GM18511 (cell line): ENCODE measurements at regions not wholly inside any gene's neighbourhood (a gene's known extent, or its start where the extent isn't known, plus 50 kb on each side); places are given as distances from the start of the nearest gene placed in this dataset.

Experiments
- ATAC-seq: cut with Tn5 transposase; IDR thresholded peaks from one replicate; pipeline ENCODE4 v1.9.1; 2021; ENCODE audit warnings: mild to moderate bottlenecking, moderate library complexity; ENCODE audit not compliant: unreplicated experiment

DNA sequence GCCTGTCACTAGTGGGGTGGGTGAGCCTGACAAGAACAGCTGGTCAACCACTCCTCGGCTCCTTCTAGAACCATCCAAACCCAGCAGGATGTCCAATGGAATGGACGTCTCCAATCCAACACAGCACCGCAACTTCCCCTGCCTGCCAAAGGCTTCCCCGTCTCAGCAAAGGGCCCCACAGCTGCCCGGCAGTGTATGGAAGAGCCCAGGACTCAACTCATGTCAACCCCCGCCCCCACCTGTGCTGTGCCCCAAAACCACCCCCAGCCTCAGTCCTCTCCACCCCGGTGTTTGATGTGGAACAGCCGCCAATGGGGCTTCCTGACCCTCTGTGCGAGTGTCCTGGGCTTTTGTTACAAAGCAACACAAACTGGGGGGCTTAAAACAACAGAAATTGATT is 223.8 kb downstream of the CTTN start:
- ATAC-seq = no peak

DNA sequence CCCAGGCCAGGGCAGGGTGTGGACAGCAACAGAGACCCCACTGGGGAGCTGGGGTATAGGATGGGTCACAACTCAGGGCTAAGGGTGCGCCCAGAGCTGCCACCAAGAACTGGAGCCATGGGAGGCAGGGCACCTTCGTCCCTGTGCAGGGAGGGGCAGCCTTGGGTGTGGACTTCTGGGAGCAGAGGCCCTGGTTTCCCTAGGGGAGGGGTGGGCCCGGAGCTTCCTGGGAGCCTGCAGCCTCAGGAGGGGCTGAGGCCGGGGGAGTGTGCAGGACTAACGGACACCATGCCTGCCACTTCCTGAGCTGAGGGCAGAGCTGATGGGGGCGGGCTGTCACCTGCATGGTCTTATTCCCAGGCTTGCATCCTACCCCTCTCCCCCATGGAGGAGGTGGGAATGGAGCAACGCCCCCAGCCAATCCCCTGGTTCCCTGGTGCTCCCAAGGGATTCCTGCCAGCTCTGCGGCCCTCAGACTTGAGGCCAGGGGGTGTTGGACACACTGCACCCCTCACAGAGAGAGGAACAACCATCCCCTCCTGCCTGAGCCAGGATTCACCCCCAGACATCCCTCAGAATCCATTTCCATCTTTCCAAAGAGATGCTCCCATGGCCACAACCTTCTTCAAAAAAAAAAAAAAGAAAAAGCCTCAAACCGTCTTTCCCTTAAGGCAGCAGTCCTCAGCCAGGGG is 225.7 kb downstream of the CTTN start:
- ATAC-seq = no peak

DNA sequence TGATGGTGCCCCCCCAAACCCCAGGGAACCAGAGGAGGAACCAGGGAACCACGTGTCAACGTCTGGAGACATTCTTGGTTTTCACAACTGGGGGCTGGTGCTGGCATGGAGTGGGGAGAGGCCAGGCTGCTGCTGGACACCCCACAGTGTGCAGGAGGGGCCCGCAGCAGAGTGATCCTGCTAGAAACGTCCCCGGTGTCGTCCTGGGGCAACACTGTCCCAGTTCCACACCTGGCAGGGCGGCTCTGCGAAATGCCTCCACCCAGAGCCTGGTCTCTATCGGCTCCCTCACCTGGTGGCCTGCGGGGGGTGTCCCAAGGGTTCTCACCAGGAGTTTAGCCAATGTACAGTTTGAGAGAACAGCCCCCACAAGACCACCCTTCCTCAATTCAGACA is 226.3 kb downstream of the CTTN start:
- no peak for ATAC-seq

DNA sequence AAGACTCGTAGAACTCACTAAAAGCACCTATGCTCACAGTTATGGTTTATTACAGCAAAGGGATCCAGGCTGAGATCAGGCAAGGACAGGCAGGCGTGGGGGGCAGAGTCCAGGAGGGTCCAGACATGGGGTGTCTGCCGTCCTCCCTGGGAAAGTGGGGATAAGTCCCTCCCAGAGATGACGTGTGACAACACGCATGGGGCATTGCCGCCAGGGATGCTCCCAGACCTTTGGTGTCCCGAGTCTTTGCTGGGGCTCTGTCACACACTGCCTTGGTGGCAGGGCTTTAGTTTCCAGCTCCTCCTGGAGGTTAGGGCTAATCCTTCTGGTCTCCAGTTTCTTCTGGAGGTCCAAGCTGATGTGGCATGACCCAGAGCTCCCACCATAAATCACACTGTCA is 226.7 kb downstream of the CTTN start:
- ATAC-seq = no peak

DNA sequence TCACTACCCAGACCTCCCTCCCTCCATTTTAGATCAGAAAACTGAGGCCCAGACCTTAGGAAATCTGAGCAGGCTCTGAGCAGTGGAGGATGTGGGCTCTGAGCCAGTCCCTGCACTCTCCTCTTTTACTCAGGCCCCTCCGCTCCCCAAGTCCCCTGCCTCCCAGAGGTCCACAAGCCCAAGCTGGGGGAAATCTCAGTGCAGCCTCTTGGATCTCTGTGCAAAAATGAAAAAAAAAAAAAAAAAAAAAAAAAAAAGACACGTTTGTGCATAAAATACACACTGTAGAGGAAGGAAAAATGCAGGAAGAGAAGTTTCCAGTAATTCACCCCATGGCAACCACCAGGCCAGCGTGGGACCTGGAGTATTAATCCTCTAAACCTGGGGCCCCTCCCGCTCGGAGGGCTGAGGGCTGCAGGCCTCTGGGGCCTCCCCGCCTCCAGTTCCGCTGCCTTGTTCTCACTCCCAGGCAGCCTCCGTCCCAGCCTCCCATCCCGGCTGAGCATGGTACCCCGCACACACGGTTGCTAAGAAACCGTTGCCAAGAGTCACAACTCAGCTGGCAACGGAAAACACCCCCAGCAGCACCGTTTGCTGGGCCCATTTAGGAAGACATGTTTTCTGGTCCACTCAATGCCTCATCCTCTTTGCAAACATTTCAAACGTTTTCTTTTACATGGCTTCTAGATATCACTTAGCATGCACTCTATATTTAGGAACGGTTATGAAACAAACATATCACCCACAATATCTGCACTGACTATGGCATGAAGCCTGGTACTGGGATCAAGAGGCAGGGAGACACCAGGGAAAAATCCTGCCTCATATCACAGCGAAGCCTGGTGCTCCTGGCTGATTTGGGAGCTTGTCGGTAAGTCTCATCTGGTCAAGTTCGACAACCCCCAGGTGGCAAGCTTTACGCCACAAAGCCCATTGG is 227.5 kb downstream of the CTTN start:
- no peak for ATAC-seq

DNA sequence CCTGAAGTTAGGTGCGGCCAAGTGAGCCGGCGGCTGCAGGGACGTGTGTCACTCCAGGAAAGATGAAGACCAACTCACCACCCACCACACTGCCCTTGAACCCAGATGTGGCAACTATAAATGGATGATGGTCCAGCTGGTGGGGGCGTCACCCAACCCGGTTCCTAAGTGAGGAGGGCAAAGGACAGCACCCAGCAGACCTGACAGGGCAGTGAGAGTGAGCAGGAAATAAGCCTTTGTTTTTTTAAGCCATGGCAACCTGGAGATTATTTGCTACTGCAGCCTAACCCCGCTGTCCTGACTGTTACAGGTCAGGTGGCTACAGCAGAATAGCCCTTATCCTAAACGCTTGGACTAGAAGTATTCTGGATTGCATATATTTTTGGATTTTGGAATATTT is 228.9 kb downstream of the CTTN start:
- no peak for ATAC-seq

DNA sequence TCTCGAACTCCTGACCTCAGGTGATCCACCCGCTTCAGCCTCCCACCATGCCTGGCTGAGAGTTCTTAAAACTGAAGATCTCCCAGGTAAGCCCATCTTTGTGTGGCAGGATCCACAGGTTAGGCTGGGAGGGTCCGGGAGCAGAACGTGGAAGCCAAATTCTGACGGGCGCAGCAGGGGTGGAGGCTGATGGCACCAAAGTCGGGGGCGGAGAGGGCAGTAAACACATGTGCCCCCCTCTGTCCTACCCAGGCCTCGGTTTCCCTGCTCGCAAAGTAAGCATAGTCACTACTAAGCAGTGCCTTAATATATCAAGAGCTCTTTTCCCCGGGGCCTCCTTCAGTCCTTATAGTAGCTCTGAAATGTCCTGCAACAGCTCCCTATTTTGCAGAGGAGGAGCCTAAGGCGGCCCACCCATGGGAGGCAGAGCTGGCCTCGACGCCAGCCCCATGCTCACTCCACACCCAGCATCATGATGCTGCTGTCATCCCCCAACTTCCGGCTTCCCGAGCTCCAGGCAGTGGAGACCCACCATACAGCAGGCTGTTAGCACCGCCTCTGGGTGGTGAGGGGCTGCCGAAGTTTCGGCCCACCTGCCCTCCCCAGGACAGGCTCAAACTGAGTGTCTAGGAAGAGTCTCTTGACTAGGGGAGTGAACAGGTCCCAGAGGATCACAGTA is 230.0 kb downstream of the CTTN start:
- ATAC-seq = no peak

DNA sequence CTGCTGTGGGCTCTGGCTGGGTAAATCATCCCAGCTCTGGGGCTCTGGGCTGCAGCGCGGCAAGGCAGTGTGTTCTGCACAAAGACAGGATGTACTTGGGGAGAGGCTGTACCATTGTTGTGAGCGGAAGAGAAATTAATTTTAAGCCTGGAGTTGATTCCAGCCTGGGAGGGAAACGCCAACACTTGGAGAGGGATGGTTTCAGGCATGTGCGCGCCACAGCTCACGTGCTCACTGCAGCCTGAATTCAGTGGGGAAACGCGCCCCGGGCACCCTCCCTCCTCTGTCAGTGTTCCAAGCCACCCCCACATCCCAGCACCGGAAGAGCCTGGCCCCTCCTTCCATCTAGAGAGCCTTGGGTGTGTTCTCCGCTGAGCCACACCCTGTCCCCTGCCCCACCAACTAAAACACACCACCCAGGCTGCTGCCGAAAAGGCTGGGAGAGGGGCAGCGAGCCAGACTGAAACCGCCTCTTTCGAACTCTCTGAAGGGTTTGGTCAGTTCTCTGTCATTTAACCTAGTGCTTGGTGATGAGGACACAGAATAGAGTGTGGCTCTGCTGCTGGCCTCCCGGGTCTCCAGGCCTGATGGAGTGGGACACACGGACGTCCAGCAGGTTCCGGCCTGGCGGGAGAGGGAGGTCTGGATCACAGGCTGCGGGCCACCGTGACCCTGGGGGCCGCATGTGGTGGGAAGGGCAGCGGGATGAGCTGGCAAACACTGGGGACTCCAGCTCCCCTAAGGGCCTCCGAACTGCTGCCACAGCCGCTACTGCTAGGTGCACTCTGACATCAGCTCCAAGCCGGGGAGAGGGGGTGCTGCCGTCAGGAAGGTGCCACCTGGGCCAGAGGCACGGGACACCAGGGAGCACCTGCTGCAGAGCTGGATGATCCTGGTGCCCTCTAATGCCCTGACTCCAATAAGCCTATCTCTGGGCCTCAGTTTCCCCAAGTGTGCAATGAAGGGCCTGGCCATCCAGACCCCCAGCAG is 230.8 kb downstream of the CTTN start:
- no peak for ATAC-seq

DNA sequence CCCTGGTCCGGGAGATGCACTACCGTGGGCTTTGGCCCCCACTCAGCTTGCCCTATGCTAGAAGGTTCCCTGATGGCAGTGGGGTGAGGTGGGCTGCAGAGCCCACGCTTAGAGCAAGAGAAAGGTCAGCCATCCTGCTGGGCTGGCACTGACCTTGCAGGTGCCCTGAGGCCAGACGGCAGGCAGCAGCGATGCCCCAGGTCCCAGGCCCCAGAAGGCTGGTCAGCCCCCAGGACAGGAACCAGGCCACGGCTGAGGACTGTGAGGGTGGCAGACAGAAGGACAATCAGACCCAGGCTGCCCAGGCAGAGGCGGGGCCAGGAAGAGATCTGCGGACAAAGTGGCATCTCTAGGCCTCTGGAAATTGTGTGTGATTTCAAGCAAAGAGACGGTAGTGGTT is 231.7 kb downstream of the CTTN start:
- ATAC-seq = no peak

DNA sequence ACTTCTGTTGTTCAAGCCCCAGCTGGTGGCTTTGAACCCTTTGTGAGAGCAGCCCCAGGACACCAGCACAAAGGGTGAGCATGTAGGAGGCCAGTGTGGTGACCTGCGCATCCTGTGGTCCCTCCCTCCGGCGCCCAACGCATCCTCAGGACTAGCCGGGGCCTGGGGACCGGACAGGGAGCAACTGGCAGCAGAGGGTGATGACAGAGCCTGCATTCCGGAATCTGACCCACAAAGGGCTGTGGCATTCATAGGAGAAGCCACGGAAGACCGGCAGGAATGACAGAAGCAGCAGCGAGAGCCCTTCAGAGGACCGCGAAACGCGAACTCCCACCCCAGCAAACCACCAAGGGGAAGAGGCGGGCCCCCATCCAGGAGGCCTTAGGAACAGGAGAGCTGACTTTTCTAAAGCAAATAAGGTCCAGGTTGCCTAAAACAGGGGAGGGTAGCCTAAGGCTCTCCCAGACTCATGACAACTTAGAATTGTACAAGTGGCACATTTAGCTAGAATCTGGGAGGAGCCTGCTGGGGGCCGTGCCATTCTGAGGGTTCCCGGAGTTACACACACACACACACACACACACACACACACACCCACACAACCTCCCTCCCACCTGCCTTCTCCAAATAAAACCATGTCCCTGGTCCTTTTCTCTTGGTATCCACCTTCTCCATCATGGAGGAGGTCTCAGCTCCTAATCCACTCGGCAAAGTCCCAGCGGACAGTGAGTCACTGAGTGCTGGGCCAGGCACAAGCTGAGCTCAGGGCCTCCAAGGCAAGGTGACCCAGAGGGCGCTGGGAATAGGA is 232.7 kb downstream of the CTTN start:
- ATAC-seq = no peak

DNA sequence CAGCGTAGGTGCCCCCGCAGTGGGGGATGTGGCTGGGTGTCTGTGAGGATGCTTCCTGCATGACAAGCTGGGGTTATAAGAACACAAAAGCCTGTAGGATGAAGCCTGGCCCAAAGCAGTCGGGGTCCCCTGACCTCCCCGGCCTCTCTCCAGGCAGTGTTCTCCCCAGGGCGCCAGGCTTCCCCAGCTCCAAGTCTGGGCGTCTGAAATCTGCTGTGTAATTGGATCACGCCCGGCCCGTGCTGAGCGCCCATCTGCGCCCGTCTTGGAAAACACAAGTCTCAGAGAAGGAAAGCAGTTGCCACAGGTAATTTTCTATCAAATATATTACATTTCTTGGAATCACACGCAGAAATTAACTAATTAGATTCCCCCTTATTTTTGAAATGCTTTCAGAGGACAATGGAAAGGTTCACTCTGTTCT is 233.3 kb downstream of the CTTN start:
- ATAC-seq = no peak

DNA sequence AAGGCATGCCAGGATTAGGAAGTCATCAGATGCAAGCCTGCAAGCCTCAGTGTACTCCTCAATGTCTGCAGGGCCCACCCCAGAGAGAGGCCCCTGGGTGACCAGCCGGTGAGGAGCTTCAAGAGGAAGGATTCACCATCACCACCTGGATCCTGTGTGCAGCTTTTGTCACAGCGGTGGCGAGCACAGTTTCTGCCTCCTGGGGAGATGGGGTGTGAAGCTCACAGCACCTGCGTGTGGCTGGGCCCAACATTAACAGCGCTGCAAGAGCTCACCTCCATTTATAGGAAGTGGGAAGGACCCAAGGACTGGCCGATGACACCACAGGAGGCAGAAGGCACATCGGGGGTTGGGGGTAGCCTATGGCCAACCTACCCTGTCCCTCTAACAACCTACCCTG is 235.3 kb downstream of the CTTN start:
- no peak for ATAC-seq

DNA sequence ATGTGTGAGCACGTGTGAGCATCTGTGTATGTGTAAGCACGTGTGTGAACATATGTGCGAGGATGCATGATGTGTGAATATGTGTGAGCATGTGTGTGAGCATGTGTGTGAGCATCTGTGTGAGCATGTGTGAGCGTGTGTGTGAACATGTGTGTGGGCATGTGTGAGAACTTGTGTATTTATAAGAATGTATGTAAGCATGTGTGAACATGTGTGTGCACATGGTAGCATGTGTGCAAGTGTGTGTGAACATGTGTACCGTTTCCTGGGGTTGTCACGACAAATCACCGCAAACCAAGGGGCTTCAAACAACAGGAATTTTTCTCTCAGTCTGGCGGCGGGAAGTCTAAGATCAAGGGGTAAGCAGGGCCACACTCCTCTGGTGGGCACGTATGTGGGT is 238.3 kb downstream of the CTTN start:
- no peak for ATAC-seq

DNA sequence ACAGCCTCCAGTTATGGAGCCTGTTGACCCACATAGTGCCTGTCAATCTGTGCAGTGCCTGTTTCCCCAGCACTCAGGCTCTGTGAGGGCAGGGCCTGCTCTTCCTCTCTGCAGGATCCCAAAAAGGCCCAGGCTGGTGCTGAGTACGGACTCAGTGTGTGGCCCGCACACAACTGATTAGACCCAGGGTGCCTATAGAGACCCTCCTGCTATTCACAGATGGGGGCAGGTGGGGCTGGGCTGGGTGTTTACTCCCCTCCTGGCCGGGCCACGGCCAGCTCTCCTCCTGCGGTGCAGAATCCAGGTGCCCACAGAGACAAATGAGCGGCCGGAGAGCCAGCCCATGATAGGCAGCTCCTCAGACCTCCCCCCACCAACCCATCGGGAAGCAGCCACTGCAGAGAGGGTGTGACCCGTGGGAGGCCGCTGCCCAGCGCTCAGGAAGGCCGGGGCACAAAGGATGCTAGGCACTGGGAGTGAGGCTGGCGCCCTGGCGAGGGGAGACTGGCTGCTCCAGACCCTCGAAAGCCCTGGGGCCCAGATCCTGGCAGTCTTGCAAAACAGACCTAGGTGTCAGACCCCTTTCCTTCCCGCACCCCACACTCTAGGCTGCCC is 239.0 kb downstream of the CTTN start:
- no peak for ATAC-seq

DNA sequence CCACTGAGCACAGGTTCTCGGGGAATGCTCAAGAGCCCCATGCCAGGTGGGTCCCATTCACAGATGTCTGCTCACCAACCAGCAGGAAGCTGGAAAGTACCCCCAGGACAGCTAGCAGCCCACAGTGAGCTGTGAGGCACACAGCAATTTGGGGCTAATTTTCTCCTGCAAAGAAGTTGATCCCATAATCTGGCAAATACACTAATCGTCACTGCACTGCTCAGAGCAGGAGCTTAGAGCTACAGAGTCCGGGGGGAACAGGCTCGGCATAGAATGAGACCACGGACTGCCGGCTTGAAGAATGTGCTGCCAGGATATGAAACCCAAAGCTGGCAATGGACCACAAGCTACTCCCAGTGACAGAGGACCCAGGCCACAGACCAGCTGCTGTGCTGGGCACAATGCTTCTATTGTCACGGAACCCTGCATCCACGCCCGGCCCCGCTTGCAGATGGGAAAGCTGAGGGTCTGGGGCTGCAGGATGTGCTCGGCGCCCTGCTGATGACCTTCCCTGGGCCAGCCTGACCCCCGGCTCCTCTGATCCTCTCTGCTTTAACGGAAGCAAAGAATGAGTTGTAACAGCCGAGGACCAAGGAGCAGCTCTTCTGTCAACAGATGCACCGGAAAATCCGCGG is 239.7 kb downstream of the CTTN start:
- ATAC-seq = no peak

DNA sequence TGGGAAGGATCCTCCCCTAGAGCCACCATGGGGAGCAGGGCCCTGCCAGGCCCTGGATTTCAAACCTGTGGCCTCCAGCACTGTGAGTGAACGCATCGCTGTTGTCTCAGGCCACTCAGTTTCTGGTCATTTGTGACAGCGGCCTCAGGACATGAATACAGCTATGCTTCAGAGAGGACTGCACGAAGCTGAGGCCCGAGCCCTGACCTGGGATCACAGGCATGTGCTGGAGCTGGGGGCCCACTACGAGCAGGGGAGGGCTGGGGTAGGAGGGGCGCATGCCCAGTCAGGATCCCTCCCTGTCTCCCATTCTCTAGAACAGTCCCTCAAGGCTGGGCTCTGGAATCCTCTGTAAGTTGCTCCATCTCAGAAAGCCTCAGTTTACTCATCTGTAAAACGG is 242.1 kb downstream of the CTTN start:
- ATAC-seq = no peak

DNA sequence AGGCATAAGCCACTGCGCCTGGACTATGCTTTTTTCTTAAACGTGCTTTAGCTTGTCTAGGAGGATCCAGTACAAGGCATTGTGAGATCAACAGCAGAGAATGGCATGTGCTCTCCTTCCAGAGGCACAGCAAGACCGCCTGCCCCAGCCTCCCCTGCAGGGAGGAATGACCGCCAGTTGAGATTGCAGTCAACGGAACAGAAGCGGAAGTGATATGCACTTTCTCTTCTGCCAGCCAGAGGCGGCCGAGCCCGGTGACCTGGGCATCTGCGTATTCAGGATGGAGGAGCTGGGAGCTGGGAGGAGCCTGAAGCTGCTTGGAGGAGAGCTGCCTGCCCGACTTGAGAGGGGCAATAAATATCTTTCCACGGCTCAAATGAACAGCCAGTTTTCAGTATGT is 243.0 kb downstream of the CTTN start:
- no peak for ATAC-seq

DNA sequence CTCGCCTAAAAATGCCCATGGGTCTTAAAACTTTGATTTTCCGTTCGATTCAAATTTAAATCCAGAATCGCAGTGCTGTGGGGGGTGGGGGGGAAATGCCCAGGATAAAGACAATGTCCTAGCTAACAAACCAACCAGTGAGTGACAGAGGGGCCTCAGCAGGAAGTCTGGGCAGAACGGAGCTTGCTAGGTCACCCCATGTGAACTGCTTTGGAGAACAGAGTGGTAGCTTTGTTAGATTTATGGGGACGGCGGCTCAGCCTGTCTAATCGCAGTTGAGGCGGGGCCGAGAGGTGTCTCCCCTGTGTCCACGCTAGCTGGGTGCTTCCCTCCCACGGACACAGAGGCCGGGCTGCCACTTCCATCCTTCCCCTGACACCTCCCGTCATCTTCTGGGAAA is 243.9 kb downstream of the CTTN start:
- ATAC-seq = no peak

DNA sequence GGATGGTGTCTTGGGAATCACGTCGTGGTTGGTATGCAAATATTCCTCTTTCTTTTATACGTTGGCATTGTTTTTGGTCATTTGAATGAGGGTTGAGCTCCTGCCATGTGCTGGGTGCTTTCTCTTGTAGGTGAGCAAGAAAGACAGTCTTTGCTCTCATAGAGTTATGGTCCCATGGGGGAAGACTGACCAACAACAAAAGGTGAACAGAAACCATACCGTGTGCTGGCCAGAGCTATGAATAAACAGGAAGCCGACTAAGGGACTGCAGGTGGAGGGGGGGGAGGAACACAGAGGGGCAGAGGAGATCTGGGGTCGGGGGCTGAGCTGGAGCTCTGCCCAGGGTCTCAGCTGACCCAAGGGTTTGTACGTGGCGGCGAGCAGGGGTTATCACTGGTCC is 245.3 kb downstream of the CTTN start:
- no peak for ATAC-seq
